ENCODE measurements at regions not wholly inside any gene's neighbourhood (a gene's known extent, or its start where the extent isn't known, plus 50 kb on each side); places are given as distances from the start of the nearest gene placed in this dataset.

- no peak for DNase-seq
Observed at GRCh38 chr2:133721118-133721517, 152.9 kb upstream of the NCKAP5 start.

GRCh38 chr2:133723133-133723532 lies 154.9 kb upstream of the NCKAP5 start:
- no peak for DNase-seq

- no peak for DNase-seq
Observed at GRCh38 chr2:133726973-133727372, 158.7 kb upstream of the NCKAP5 start.

GRCh38 chr2:133732059-133732458 lies 163.8 kb upstream of the NCKAP5 start:
- no peak for DNase-seq

- no peak for DNase-seq
Observed at GRCh38 chr2:133732982-133733900, 165.0 kb upstream of the NCKAP5 start.

- no peak for DNase-seq
Observed at GRCh38 chr2:133733901-133734255, 165.6 kb upstream of the NCKAP5 start.

- DNase-seq: no peak
Observed at GRCh38 chr2:133734716-133735495, 166.6 kb upstream of the NCKAP5 start.

GRCh38 chr2:133736674-133737073 lies 168.4 kb upstream of the NCKAP5 start:
- DNase-seq: no peak

- DNase-seq: no peak
Observed at GRCh38 chr2:133737242-133737993, 169.2 kb upstream of the NCKAP5 start.

- no peak for DNase-seq
Observed at GRCh38 chr2:133739039-133739438, 170.8 kb upstream of the NCKAP5 start.

- no peak for DNase-seq
Observed at GRCh38 chr2:133740500-133740899, 172.2 kb upstream of the NCKAP5 start.

GRCh38 chr2:133748007-133748700 lies 179.9 kb upstream of the NCKAP5 start:
- DNase-seq: no peak

GRCh38 chr2:133753665-133754064 lies 185.4 kb upstream of the NCKAP5 start:
- DNase-seq: no peak

GRCh38 chr2:133755480-133756300 lies 187.4 kb upstream of the NCKAP5 start:
- DNase-seq: no peak

- no peak for DNase-seq
Observed at GRCh38 chr2:133756833-133757232, 188.6 kb upstream of the NCKAP5 start.

- no peak for DNase-seq
Observed at GRCh38 chr2:133760376-133760775, 192.1 kb upstream of the NCKAP5 start.

GRCh38 chr2:133765658-133766057 lies 197.4 kb upstream of the NCKAP5 start:
- DNase-seq: no peak

- no peak for DNase-seq
Observed at GRCh38 chr2:133766164-133766832, 198.0 kb upstream of the NCKAP5 start.

GRCh38 chr2:133768256-133768655 lies 200.0 kb upstream of the NCKAP5 start:
- DNase-seq: no peak

GRCh38 chr2:133768658-133769435 lies 200.6 kb upstream of the NCKAP5 start:
- no peak for DNase-seq

All from activated CD4-positive, alpha-beta T cell treated with anti-CD3 and anti-CD28 coated beads, Interleukin-10, Interleukin-2, amounts not matched to agents 100 ng/mL and 50 ng/mL, durations not matched to agents 16 hours and 8 hours (primary cell).